SK-N-SH (cell line): ENCODE measurements at regions not wholly inside any gene's neighbourhood (a gene's known extent, or its start where the extent isn't known, plus 50 kb on each side); places are given as distances from the start of the nearest gene placed in this dataset.

Experiments
- TEAD4 ChIP-seq: IDR thresholded peaks from 2 replicates; pipeline ENCODE4 v1.4.0; 2012; ENCODE audit warnings: mild to moderate bottlenecking, borderline replicate concordance; ENCODE audit not compliant: insufficient read depth
- TF ChIP-seq, protein P1 (sequence below): fragments of 200-600 bp; sonication (generic); IDR thresholded peaks from 2 replicates; pipeline ENCODE4 v1.6.1; 2017; ENCODE audit warnings: antibody characterized with exemption, mild to moderate bottlenecking, moderate library complexity

DNA sequence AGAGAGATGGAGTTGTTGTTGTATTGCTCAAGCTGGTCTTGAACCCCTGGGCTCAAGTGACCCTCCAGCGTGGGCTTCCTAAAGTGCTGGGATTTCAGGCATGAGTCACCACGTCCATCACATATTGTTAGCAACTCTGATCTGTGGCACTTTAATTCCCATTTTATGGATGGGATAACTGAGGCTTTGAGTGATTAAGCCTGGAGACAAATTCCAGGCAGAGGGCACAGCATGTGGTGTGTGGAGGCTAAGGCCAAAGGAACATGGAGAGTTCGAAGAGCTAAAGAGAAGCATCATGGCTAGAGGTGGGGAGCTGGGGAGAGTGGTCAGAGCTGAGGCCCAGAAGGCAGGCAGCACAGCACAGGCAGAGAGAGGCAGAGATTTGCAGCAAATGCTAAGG lies 458.4 kb downstream of the XPNPEP1 start:
- TF ChIP-seq, protein P1, sequence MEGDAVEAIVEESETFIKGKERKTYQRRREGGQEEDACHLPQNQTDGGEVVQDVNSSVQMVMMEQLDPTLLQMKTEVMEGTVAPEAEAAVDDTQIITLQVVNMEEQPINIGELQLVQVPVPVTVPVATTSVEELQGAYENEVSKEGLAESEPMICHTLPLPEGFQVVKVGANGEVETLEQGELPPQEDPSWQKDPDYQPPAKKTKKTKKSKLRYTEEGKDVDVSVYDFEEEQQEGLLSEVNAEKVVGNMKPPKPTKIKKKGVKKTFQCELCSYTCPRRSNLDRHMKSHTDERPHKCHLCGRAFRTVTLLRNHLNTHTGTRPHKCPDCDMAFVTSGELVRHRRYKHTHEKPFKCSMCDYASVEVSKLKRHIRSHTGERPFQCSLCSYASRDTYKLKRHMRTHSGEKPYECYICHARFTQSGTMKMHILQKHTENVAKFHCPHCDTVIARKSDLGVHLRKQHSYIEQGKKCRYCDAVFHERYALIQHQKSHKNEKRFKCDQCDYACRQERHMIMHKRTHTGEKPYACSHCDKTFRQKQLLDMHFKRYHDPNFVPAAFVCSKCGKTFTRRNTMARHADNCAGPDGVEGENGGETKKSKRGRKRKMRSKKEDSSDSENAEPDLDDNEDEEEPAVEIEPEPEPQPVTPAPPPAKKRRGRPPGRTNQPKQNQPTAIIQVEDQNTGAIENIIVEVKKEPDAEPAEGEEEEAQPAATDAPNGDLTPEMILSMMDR = no peak
- TF ChIP-seq TEAD4 = no peak
